OCI-LY7 (cell line): ENCODE measurements at regions not wholly inside any gene's neighbourhood (a gene's known extent, or its start where the extent isn't known, plus 50 kb on each side); places are given as distances from the start of the nearest gene placed in this dataset.

Source experiments
- BruUV-seq: library from RNA; stranded (reverse); fragments of 400-500 nt; replicated peaks from 2 replicates; lab custom pipeline; 2021; lab: Mats Ljungman, UMichigan
- CTCF ChIA-PET: fragments of 300-600 bp; sonication (Branson Sonifier 250); formaldehyde crosslinking; loops from one replicate; lab custom pipeline; 2022; ENCODE audit warnings: antibody characterized with exemption; ENCODE audit not compliant: unreplicated experiment; lab: Charles Lee
- POLR2A ChIA-PET: fragments of 300-600 bp; sonication (Branson Sonifier 250); formaldehyde crosslinking; loops from one replicate; lab custom pipeline; 2022; ENCODE audit warnings: antibody characterized with exemption; lab: Charles Lee
- DNase-seq: peaks from one replicate; pipeline ENCODE4 v3.0.0-alpha.2; 2015; ENCODE audit warnings: low spot score
- H2AFZ ChIP-seq: fragments of 200-600 bp; sonication (generic), shearing (Covaris generic); 2 replicates; pipeline ENCODE4 v1.6.1; 2014; ENCODE audit warnings: mild to moderate bottlenecking, antibody characterized with exemption, low read length, moderate library complexity
- H3K27ac ChIP-seq: fragments of 200-600 bp; sonication (generic); 2 replicates; pipeline ENCODE4 v1.5.1; 2014; ENCODE audit warnings: mixed run types, low read depth, mild to moderate bottlenecking, moderate library complexity, low read length, inconsistent platforms; ENCODE audit not compliant: poor library complexity, severe bottlenecking
- H3K36me3 ChIP-seq: fragments of 200-600 bp; sonication (generic); 2 replicates; pipeline ENCODE4 v1.6.1; 2014; ENCODE audit warnings: mild to moderate bottlenecking, antibody characterized with exemption, low read length, moderate library complexity, mixed read lengths; ENCODE audit not compliant: insufficient read depth
- H3K4me1 ChIP-seq: fragments of 200-600 bp; sonication (generic); 2 replicates; pipeline ENCODE4 v1.5.1; 2014; ENCODE audit warnings: mild to moderate bottlenecking, low read length; ENCODE audit not compliant: insufficient read depth, poor library complexity, severe bottlenecking
- H3K4me2 ChIP-seq: fragments of 200-600 bp; sonication (generic); 2 replicates; pipeline ENCODE4 v1.6.1; 2014; ENCODE audit warnings: mild to moderate bottlenecking, low read length
- H3K4me3 ChIP-seq: fragments of 200-600 bp; sonication (generic); 2 replicates; pipeline ENCODE4 v1.5.1; 2014; ENCODE audit warnings: mild to moderate bottlenecking, low read depth, low read length; ENCODE audit not compliant: poor library complexity, severe bottlenecking
- H3K79me2 ChIP-seq: fragments of 200-600 bp; sonication (generic); 2 replicates; pipeline ENCODE4 v1.6.1; 2016; ENCODE audit warnings: low read depth, mild to moderate bottlenecking, low read length, moderate library complexity, mixed read lengths; ENCODE audit not compliant: insufficient read depth
- H3K9me2 ChIP-seq: fragments of 200-600 bp; sonication (generic); 2 replicates; pipeline ENCODE4 v1.6.1; 2016; ENCODE audit warnings: mild to moderate bottlenecking, low read length, mixed read lengths; ENCODE audit not compliant: insufficient read depth
- H3K9me3 ChIP-seq: fragments of 200-600 bp; sonication (generic); 2 replicates; pipeline ENCODE4 v1.6.1; 2014; ENCODE audit warnings: mild to moderate bottlenecking, mixed run types, low read length, mixed read lengths
- H4K20me1 ChIP-seq: fragments of 200-600 bp; sonication (generic); 2 replicates; pipeline ENCODE4 v1.6.1; 2014; ENCODE audit warnings: mild to moderate bottlenecking, antibody characterized with exemption, low read length, moderate library complexity, mixed read lengths; ENCODE audit not compliant: insufficient read depth
- EZH2phosphoT487 ChIP-seq: fragments of 200-600 bp; sonication (generic); IDR thresholded peaks from 2 replicates; pipeline ENCODE4 v1.6.1; 2018; ENCODE audit warnings: low read depth, borderline replicate concordance, mild to moderate bottlenecking, mixed run types, antibody characterized with exemption, low read length, moderate library complexity, mixed read lengths
- intact Hi-C: fragments of 100-400 bp; cut with micrococcal nuclease; formaldehyde crosslinking; loops from one replicate; pipeline ENCODE4 v1.10.0; 2022; ENCODE audit not compliant: unreplicated experiment
- TF ChIP-seq, protein P1 (sequence below): fragments of 200-600 bp; sonication (generic); conservative IDR thresholded peaks from 2 replicates; pipeline ENCODE4 v1.5.1; 2014; ENCODE audit warnings: mild to moderate bottlenecking, antibody characterized with exemption, low read length, moderate library complexity, mixed read lengths

- no TSS peak for BruUV-seq
- Histone ChIP-seq H2AFZ (no peak overlapping the region), H3K9me3 (no peaks in the 10 kb centered on the region), H3K27ac (no peak overlapping the region), H3K4me3 (no peak overlapping the region), H3K9me2 (no peaks in the 10 kb centered on the region), H3K79me2 (no peaks in the 10 kb centered on the region), H3K4me1 (peaks cover 10% of the 10 kb centered on the region), H3K4me2 (no peak overlapping the region), H3K36me3 (no peaks in the 10 kb centered on the region), H4K20me1 (no peaks in the 10 kb centered on the region)
- TF ChIP-seq, protein P1, sequence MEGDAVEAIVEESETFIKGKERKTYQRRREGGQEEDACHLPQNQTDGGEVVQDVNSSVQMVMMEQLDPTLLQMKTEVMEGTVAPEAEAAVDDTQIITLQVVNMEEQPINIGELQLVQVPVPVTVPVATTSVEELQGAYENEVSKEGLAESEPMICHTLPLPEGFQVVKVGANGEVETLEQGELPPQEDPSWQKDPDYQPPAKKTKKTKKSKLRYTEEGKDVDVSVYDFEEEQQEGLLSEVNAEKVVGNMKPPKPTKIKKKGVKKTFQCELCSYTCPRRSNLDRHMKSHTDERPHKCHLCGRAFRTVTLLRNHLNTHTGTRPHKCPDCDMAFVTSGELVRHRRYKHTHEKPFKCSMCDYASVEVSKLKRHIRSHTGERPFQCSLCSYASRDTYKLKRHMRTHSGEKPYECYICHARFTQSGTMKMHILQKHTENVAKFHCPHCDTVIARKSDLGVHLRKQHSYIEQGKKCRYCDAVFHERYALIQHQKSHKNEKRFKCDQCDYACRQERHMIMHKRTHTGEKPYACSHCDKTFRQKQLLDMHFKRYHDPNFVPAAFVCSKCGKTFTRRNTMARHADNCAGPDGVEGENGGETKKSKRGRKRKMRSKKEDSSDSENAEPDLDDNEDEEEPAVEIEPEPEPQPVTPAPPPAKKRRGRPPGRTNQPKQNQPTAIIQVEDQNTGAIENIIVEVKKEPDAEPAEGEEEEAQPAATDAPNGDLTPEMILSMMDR: no peak
- no peak for TF ChIP-seq EZH2phosphoT487
- CTCF ChIA-PET: no interaction called here
- POLR2A ChIA-PET: interaction anchor here (0.6 kb wide), 1 partner anchor 22 kb away, joined by 4 read pairs; no protein-coding TSS in a partner anchor
- intact Hi-C loops: no loop called here
- DNase-seq: peak; percentile 30
Measured at GRCh38 chr9:121551985-121552753, 52.5 kb upstream of the GGTA1 start.

DNA sequence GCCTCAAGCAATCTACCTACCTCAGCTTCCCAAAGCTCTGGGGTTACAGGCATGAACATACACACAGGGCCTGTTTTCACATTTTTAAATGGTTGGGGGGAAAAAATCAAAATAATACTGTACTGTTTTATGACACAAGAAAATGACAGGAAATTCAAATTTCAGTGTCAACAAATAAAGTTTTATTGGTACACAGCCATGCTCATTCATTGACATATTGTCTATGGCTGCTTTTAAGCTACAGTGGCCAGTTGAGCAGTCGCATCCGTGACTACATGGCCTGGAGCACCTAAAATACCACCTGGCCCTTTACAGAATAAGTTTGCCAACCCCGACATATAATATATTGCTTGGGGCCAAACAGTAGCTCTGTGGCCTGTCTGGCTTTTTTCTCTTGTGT is 56.4 kb upstream of the GGTA1 start:
- Histone ChIP-seq H3K9me2 (no peaks in the 10 kb centered on the region), H3K4me3 (no peak overlapping the region), H3K9me3 (no peaks in the 10 kb centered on the region), H3K4me2 (no peak overlapping the region), H3K36me3 (no peaks in the 10 kb centered on the region), H2AFZ (no peak overlapping the region), H3K27ac (no peak overlapping the region), H4K20me1 (no peaks in the 10 kb centered on the region), H3K79me2 (no peaks in the 10 kb centered on the region), H3K4me1 (peaks cover 34% of the 10 kb centered on the region)
- BruUV-seq: no TSS peak
- no peak for TF ChIP-seq EZH2phosphoT487
- TF ChIP-seq, protein P1: no peak
- intact Hi-C loops: no loop called here
- ChIA-PET CTCF (no interaction called here), POLR2A (interaction anchor here (0.6 kb wide), 1 partner anchor 547 kb away, joined by 8 read pairs; no protein-coding TSS in a partner anchor)
- DNase-seq: no peak

GRCh38 chr9:121556580-121556979 is 56.9 kb upstream of the GGTA1 start:
- no TSS peak for BruUV-seq
- Histone ChIP-seq H2AFZ (no peak overlapping the region), H3K9me2 (no peaks in the 10 kb centered on the region), H3K27ac (no peak overlapping the region), H3K4me3 (no peak overlapping the region), H3K36me3 (no peaks in the 10 kb centered on the region), H4K20me1 (no peaks in the 10 kb centered on the region), H3K9me3 (no peaks in the 10 kb centered on the region), H3K4me1 (peaks cover 34% of the 10 kb centered on the region), H3K79me2 (no peaks in the 10 kb centered on the region), H3K4me2 (no peak overlapping the region)
- POLR2A ChIA-PET: no interaction called here
- CTCF ChIA-PET: no interaction called here
- TF ChIP-seq, protein P1: no peak
- no peak for TF ChIP-seq EZH2phosphoT487
- intact Hi-C loops: no loop called here
- no peak for DNase-seq
